ENCODE measurements at regions not wholly inside any gene's neighbourhood (a gene's known extent, or its start where the extent isn't known, plus 50 kb on each side); places are given as distances from the start of the nearest gene placed in this dataset.

DNA sequence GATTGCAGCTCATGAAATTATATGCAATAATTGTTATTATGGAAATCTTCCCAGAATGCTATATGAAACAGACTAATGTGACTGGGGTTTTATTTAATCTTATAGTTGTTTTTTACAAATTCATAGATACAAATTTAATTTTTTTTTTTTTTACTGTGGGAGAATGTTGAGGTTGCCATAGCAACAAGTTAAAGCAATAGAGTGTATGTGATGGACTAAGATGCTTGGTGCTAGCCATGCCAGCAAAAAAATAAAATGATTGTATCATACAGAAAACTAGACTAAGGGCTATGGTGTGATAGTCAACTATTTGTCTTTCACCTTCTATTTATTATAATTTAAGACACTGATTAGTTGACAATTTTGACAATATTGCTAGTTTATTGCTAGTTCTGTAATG, 163.2 kb upstream of the BLID start:
- TF ChIP-seq, protein P1, sequence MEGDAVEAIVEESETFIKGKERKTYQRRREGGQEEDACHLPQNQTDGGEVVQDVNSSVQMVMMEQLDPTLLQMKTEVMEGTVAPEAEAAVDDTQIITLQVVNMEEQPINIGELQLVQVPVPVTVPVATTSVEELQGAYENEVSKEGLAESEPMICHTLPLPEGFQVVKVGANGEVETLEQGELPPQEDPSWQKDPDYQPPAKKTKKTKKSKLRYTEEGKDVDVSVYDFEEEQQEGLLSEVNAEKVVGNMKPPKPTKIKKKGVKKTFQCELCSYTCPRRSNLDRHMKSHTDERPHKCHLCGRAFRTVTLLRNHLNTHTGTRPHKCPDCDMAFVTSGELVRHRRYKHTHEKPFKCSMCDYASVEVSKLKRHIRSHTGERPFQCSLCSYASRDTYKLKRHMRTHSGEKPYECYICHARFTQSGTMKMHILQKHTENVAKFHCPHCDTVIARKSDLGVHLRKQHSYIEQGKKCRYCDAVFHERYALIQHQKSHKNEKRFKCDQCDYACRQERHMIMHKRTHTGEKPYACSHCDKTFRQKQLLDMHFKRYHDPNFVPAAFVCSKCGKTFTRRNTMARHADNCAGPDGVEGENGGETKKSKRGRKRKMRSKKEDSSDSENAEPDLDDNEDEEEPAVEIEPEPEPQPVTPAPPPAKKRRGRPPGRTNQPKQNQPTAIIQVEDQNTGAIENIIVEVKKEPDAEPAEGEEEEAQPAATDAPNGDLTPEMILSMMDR (IDR thresholded peaks at IDR 0.05 in 2 of 3, conservative IDR thresholded peaks at IDR 0.05 in 1 of 3; ENCODE audit: borderline replicate concordance in 1 of 3, insufficient read depth in 1 of 3, low read depth in 2 of 3, low read length in 2 of 3) = no peak
- TF ChIP-seq, protein P2, sequence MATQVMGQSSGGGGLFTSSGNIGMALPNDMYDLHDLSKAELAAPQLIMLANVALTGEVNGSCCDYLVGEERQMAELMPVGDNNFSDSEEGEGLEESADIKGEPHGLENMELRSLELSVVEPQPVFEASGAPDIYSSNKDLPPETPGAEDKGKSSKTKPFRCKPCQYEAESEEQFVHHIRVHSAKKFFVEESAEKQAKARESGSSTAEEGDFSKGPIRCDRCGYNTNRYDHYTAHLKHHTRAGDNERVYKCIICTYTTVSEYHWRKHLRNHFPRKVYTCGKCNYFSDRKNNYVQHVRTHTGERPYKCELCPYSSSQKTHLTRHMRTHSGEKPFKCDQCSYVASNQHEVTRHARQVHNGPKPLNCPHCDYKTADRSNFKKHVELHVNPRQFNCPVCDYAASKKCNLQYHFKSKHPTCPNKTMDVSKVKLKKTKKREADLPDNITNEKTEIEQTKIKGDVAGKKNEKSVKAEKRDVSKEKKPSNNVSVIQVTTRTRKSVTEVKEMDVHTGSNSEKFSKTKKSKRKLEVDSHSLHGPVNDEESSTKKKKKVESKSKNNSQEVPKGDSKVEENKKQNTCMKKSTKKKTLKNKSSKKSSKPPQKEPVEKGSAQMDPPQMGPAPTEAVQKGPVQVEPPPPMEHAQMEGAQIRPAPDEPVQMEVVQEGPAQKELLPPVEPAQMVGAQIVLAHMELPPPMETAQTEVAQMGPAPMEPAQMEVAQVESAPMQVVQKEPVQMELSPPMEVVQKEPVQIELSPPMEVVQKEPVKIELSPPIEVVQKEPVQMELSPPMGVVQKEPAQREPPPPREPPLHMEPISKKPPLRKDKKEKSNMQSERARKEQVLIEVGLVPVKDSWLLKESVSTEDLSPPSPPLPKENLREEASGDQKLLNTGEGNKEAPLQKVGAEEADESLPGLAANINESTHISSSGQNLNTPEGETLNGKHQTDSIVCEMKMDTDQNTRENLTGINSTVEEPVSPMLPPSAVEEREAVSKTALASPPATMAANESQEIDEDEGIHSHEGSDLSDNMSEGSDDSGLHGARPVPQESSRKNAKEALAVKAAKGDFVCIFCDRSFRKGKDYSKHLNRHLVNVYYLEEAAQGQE (IDR thresholded peaks at IDR 0.05; ENCODE audit: low read depth) = no peak
- TF ChIP-seq, protein P3, sequence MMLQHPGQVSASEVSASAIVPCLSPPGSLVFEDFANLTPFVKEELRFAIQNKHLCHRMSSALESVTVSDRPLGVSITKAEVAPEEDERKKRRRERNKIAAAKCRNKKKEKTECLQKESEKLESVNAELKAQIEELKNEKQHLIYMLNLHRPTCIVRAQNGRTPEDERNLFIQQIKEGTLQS (IDR thresholded peaks at IDR 0.05) = no peak
- TF ChIP-seq EGR1 (IDR thresholded peaks at IDR 0.05; ENCODE audit: low read depth) (no peak), EZH2phosphoT487 (IDR thresholded peaks at IDR 0.05; ENCODE audit: borderline replicate concordance) (no peak), EZH2 (IDR thresholded peaks at IDR 0.05) (no peak), SP1 (IDR thresholded peaks at IDR 0.05; ENCODE audit: low read depth) (no peak), POLR2AphosphoS5 (IDR thresholded peaks at IDR 0.05; ENCODE audit: low read depth, low read length) (no peak), RAD21 (IDR thresholded peaks at IDR 0.05; ENCODE audit: low read depth) (no peak), ZNF274 (IDR thresholded peaks at IDR 0.05; ENCODE audit: low read depth, low read length) (no peak), JUND (IDR thresholded peaks at IDR 0.05) (no peak), ELF1 (IDR thresholded peaks at IDR 0.05; ENCODE audit: borderline replicate concordance, low read depth) (no peak), POLR2A (IDR thresholded peaks at IDR 0.05; ENCODE audit: borderline replicate concordance, extremely low read depth, insufficient read depth, insufficient read length) (no peak)
- TF ChIP-seq, protein P4, sequence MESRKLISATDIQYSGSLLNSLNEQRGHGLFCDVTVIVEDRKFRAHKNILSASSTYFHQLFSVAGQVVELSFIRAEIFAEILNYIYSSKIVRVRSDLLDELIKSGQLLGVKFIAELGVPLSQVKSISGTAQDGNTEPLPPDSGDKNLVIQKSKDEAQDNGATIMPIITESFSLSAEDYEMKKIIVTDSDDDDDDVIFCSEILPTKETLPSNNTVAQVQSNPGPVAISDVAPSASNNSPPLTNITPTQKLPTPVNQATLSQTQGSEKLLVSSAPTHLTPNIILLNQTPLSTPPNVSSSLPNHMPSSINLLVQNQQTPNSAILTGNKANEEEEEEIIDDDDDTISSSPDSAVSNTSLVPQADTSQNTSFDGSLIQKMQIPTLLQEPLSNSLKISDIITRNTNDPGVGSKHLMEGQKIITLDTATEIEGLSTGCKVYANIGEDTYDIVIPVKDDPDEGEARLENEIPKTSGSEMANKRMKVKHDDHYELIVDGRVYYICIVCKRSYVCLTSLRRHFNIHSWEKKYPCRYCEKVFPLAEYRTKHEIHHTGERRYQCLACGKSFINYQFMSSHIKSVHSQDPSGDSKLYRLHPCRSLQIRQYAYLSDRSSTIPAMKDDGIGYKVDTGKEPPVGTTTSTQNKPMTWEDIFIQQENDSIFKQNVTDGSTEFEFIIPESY (IDR thresholded peaks at IDR 0.05; ENCODE audit: extremely low read depth, insufficient replicate concordance, low read length) = no peak
- TF ChIP-seq, protein P5, sequence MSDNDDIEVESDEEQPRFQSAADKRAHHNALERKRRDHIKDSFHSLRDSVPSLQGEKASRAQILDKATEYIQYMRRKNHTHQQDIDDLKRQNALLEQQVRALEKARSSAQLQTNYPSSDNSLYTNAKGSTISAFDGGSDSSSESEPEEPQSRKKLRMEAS (IDR thresholded peaks at IDR 0.05) = no peak
- ChIA-PET CTCF (no interaction called here), RAD21 (ENCODE audit: low non-redundant PET in 1 of 2, low total read pairs in 2 of 2, uncharacterized antibody in 2 of 2, unreplicated experiment in 2 of 2) (no interaction called here), POLR2A (no interaction called here)
- no peaks in the 10 kb centered on the region for H3K36me3 ChIP-seq (ENCODE audit: control insufficient read depth in 1 of 2, insufficient read depth in 2 of 2, low read length in 2 of 2)
- intact Hi-C loops (cut with micrococcal nuclease) = no loop called here
- ATAC-seq (no peak), DNase-seq (ENCODE audit: low read depth, low spot score) (no peak)
- no peaks in the 10 kb centered on the region for H3K4me1 ChIP-seq (ENCODE audit: control insufficient read depth in 1 of 2, insufficient read depth in 2 of 2, low read length in 2 of 2)
- no peak overlapping the region for H2AFZ ChIP-seq (ENCODE audit: low read depth, low read length, poor library complexity, severe bottlenecking)
- H3K27me3 ChIP-seq (ENCODE audit: insufficient read depth, low read length) = no peaks in the 10 kb centered on the region
- H3K9me2 ChIP-seq (ENCODE audit: insufficient read depth) = no peaks in the 10 kb centered on the region
- H3K9me3 ChIP-seq (ENCODE audit: control insufficient read depth in 1 of 2, insufficient read depth in 1 of 2, low read depth in 1 of 2, low read length in 2 of 2) = no peaks in the 10 kb centered on the region
- H3K79me2 ChIP-seq (ENCODE audit: insufficient read depth, low read length) = no peaks in the 10 kb centered on the region
- H3K27ac ChIP-seq (ENCODE audit: low read depth, low read length) = no peak overlapping the region
- no peak overlapping the region for H3K4me3 ChIP-seq (replicated peaks in 1 of 2; ENCODE audit: low read depth in 1 of 2, low read length in 2 of 2)
- no peak overlapping the region for H3K9ac ChIP-seq (ENCODE audit: low read length)
- H3K4me2 ChIP-seq (ENCODE audit: low read length) = no peak overlapping the region
- H4K20me1 ChIP-seq (ENCODE audit: insufficient read depth) = no peaks in the 10 kb centered on the region
- BruUV-seq (replicated peaks) = no TSS peak

Measured in HCT116 (cell line).